ENCODE measurements at regions not wholly inside any gene's neighbourhood (a gene's known extent, or its start where the extent isn't known, plus 50 kb on each side); places are given as distances from the start of the nearest gene placed in this dataset.

DNA sequence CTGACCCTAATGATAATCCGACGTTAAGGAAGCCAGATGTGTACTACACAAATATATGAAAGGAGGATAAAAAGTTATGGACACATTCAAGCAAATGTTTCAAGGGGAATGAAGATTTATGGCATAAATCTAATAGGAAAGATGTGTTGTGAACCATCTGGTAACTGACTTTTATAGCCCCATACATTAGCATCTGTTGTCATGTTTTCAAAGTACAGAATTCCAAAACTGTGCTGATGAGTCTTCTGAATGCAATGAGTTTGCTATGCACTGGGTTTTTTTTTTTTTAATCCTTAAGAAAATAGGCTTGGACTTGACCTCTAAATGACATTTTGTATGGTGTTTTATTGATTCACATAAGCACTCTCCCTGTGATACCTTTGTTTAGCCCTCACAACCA is 158.5 kb upstream of the ESRRG start:
- ATAC-seq, result no peak
- no peak for TF ChIP-seq ZNF565 (CRISPR knock-in tag; conservative IDR thresholded peaks at IDR 0.05; ENCODE audit: low read depth)
- no peak for TF ChIP-seq ZC3H10 (CRISPR knock-in tag; IDR thresholded peaks at IDR 0.05)
- TF ChIP-seq SNAI2 (CRISPR knock-in tag; IDR thresholded peaks at IDR 0.05), result no peak
- no peak for TF ChIP-seq ISL1 (CRISPR knock-in tag; IDR thresholded peaks at IDR 0.05)
- TF ChIP-seq GLIS3 (CRISPR knock-in tag; IDR thresholded peaks at IDR 0.05), result no peak
- TF ChIP-seq, protein P1, sequence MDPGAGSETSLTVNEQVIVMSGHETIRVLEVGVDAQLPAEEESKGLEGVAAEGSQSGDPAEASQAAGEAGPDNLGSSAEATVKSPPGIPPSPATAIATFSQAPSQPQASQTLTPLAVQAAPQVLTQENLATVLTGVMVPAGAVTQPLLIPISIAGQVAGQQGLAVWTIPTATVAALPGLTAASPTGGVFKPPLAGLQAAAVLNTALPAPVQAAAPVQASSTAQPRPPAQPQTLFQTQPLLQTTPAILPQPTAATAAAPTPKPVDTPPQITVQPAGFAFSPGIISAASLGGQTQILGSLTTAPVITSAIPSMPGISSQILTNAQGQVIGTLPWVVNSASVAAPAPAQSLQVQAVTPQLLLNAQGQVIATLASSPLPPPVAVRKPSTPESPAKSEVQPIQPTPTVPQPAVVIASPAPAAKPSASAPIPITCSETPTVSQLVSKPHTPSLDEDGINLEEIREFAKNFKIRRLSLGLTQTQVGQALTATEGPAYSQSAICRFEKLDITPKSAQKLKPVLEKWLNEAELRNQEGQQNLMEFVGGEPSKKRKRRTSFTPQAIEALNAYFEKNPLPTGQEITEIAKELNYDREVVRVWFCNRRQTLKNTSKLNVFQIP (CRISPR knock-in tag; IDR thresholded peaks at IDR 0.05; ENCODE audit: borderline replicate concordance, low read depth), result no peak
- no peak for TF ChIP-seq ZNF8 (CRISPR knock-in tag; IDR thresholded peaks at IDR 0.05)
- TF ChIP-seq TCF4 (CRISPR knock-in tag; IDR thresholded peaks at IDR 0.05; ENCODE audit: borderline replicate concordance), result no peak
- TF ChIP-seq ZFP3 (CRISPR knock-in tag; IDR thresholded peaks at IDR 0.05), result no peak
- TF ChIP-seq OSR1 (CRISPR knock-in tag; IDR thresholded peaks at IDR 0.05), result no peak
- no peak for TF ChIP-seq ZFP30 (CRISPR knock-in tag; IDR thresholded peaks at IDR 0.05)
- no peak for TF ChIP-seq CSDC2 (CRISPR knock-in tag; IDR thresholded peaks at IDR 0.05)
- no peak for TF ChIP-seq ESRRG (CRISPR knock-in tag; IDR thresholded peaks at IDR 0.05)
- no peak for TF ChIP-seq BACH2 (CRISPR knock-in tag; IDR thresholded peaks at IDR 0.05; ENCODE audit: borderline replicate concordance)

DNA sequence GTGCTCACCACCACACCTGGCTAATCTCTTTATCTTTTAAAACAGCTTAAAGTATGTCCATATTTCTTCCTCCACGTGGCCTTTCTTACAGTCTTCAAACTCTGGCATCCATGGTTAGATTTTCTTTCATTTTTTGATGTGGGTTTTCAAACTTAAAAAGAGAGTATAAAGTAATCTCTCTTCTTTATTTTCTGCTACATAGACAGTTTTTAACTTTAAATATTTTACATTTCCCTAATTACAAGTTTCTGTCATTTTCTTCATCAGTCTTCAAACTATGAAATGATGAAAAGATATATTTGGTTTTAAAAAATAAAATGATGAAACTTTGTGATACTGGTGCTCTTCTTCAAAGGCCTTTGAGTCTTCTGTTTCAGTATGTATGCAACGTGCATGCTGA is 143.5 kb upstream of the ESRRG start:
- TF ChIP-seq TOX (CRISPR knock-in tag; IDR thresholded peaks at IDR 0.05; ENCODE audit: borderline replicate concordance), result no peak
- no peak for TF ChIP-seq ARNTL (CRISPR knock-in tag; IDR thresholded peaks at IDR 0.05; ENCODE audit: borderline replicate concordance, low read depth)
- TF ChIP-seq TCF4 (CRISPR knock-in tag; IDR thresholded peaks at IDR 0.05; ENCODE audit: borderline replicate concordance), result no peak
- TF ChIP-seq ZNF8 (CRISPR knock-in tag; IDR thresholded peaks at IDR 0.05), result no peak
- no peak for TF ChIP-seq ZNF565 (CRISPR knock-in tag; conservative IDR thresholded peaks at IDR 0.05; ENCODE audit: low read depth)
- no peak for TF ChIP-seq ZC3H10 (CRISPR knock-in tag; IDR thresholded peaks at IDR 0.05)
- TF ChIP-seq, protein P1 (CRISPR knock-in tag; IDR thresholded peaks at IDR 0.05; ENCODE audit: borderline replicate concordance, low read depth), result no peak
- TF ChIP-seq ZFP30 (CRISPR knock-in tag; IDR thresholded peaks at IDR 0.05), result no peak
- TF ChIP-seq CSDC2 (CRISPR knock-in tag; IDR thresholded peaks at IDR 0.05), result no peak
- no peak for TF ChIP-seq PPARA (CRISPR knock-in tag; IDR thresholded peaks at IDR 0.05; ENCODE audit: borderline replicate concordance)
- TF ChIP-seq, protein P2, sequence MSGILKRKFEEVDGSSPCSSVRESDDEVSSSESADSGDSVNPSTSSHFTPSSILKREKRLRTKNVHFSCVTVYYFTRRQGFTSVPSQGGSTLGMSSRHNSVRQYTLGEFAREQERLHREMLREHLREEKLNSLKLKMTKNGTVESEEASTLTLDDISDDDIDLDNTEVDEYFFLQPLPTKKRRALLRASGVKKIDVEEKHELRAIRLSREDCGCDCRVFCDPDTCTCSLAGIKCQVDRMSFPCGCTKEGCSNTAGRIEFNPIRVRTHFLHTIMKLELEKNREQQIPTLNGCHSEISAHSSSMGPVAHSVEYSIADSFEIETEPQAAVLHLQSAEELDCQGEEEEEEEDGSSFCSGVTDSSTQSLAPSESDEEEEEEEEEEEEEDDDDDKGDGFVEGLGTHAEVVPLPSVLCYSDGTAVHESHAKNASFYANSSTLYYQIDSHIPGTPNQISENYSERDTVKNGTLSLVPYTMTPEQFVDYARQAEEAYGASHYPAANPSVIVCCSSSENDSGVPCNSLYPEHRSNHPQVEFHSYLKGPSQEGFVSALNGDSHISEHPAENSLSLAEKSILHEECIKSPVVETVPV (CRISPR knock-in tag; IDR thresholded peaks at IDR 0.05), result no peak
- TF ChIP-seq ZNF70 (CRISPR knock-in tag; IDR thresholded peaks at IDR 0.05), result no peak
- no peak for ATAC-seq

DNA sequence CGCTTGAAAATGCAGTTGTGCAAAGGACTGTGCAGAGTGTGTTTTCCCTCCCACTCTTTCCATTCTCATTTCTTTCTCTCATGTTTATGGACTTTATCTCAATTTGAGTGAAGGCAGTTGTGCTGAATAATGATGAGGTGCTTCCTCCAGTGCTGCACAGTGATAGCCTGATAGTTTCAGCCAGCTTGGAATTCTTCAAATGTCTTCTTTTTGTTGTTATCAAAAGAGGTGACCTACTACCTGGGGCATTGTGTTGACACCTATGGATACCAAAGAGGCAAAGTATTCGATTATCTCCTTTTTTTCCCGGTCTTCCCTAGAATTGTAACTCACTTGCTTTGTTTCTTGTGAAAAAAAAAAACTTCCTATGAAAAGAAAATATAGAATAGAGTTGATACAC is 132.6 kb upstream of the ESRRG start:
- ATAC-seq, result no peak

More for the DNA sequence above, 132.6 kb upstream of the ESRRG start:
- TF ChIP-seq ZFP30 (CRISPR knock-in tag; IDR thresholded peaks at IDR 0.05) (no peak), TCF4 (CRISPR knock-in tag; IDR thresholded peaks at IDR 0.05; ENCODE audit: borderline replicate concordance) (no peak), ZNF565 (CRISPR knock-in tag; conservative IDR thresholded peaks at IDR 0.05; ENCODE audit: low read depth) (no peak), ZNF8 (CRISPR knock-in tag; IDR thresholded peaks at IDR 0.05) (no peak), PPARA (CRISPR knock-in tag; IDR thresholded peaks at IDR 0.05; ENCODE audit: borderline replicate concordance) (no peak), CSDC2 (CRISPR knock-in tag; IDR thresholded peaks at IDR 0.05) (no peak), SNAI2 (CRISPR knock-in tag; IDR thresholded peaks at IDR 0.05) (no peak), ZFP3 (CRISPR knock-in tag; IDR thresholded peaks at IDR 0.05) (no peak), ZNF70 (CRISPR knock-in tag; IDR thresholded peaks at IDR 0.05) (no peak), ZC3H10 (CRISPR knock-in tag; IDR thresholded peaks at IDR 0.05) (no peak), BACH2 (CRISPR knock-in tag; IDR thresholded peaks at IDR 0.05; ENCODE audit: borderline replicate concordance) (no peak), OSR1 (CRISPR knock-in tag; IDR thresholded peaks at IDR 0.05) (no peak)
- TF ChIP-seq, protein P3, sequence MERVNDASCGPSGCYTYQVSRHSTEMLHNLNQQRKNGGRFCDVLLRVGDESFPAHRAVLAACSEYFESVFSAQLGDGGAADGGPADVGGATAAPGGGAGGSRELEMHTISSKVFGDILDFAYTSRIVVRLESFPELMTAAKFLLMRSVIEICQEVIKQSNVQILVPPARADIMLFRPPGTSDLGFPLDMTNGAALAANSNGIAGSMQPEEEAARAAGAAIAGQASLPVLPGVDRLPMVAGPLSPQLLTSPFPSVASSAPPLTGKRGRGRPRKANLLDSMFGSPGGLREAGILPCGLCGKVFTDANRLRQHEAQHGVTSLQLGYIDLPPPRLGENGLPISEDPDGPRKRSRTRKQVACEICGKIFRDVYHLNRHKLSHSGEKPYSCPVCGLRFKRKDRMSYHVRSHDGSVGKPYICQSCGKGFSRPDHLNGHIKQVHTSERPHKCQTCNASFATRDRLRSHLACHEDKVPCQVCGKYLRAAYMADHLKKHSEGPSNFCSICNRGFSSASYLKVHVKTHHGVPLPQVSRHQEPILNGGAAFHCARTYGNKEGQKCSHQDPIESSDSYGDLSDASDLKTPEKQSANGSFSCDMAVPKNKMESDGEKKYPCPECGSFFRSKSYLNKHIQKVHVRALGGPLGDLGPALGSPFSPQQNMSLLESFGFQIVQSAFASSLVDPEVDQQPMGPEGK (CRISPR knock-in tag; IDR thresholded peaks at IDR 0.05; ENCODE audit: borderline replicate concordance), result no peak
- TF ChIP-seq, protein P2 (CRISPR knock-in tag; IDR thresholded peaks at IDR 0.05), result no peak
- TF ChIP-seq, protein P4, sequence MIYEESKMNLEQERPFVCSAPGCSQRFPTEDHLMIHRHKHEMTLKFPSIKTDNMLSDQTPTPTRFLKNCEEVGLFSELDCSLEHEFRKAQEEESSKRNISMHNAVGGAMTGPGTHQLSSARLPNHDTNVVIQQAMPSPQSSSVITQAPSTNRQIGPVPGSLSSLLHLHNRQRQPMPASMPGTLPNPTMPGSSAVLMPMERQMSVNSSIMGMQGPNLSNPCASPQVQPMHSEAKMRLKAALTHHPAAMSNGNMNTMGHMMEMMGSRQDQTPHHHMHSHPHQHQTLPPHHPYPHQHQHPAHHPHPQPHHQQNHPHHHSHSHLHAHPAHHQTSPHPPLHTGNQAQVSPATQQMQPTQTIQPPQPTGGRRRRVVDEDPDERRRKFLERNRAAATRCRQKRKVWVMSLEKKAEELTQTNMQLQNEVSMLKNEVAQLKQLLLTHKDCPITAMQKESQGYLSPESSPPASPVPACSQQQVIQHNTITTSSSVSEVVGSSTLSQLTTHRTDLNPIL (CRISPR knock-in tag; IDR thresholded peaks at IDR 0.05; ENCODE audit: low read depth), result no peak
- TF ChIP-seq, protein P5, sequence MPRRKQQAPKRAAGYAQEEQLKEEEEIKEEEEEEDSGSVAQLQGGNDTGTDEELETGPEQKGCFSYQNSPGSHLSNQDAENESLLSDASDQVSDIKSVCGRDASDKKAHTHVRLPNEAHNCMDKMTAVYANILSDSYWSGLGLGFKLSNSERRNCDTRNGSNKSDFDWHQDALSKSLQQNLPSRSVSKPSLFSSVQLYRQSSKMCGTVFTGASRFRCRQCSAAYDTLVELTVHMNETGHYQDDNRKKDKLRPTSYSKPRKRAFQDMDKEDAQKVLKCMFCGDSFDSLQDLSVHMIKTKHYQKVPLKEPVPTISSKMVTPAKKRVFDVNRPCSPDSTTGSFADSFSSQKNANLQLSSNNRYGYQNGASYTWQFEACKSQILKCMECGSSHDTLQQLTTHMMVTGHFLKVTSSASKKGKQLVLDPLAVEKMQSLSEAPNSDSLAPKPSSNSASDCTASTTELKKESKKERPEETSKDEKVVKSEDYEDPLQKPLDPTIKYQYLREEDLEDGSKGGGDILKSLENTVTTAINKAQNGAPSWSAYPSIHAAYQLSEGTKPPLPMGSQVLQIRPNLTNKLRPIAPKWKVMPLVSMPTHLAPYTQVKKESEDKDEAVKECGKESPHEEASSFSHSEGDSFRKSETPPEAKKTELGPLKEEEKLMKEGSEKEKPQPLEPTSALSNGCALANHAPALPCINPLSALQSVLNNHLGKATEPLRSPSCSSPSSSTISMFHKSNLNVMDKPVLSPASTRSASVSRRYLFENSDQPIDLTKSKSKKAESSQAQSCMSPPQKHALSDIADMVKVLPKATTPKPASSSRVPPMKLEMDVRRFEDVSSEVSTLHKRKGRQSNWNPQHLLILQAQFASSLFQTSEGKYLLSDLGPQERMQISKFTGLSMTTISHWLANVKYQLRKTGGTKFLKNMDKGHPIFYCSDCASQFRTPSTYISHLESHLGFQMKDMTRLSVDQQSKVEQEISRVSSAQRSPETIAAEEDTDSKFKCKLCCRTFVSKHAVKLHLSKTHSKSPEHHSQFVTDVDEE (CRISPR knock-in tag; IDR thresholded peaks at IDR 0.05), result no peak

Data from SK-N-SH treated with all-trans-retinoic acid at 6 μM for 48 hours (cell line).